Endothelial cell of umbilical vein (primary cell): ENCODE measurements at regions not wholly inside any gene's neighbourhood (a gene's known extent, or its start where the extent isn't known, plus 50 kb on each side); places are given as distances from the start of the nearest gene placed in this dataset.

Experiments
- BruUV-seq: library from RNA; stranded (reverse); fragments of 400-500 nt; replicated peaks from 2 replicates; lab custom pipeline; 2021; lab: Mats Ljungman, UMichigan
- CTCF ChIA-PET: fragments of 300-600, 350-600 bp; sonication (Branson Sonifier 250); formaldehyde crosslinking; loops from one replicate; lab custom pipeline; 2021; ENCODE audit warnings: antibody characterized with exemption, inconsistent platforms; lab: Charles Lee
- POLR2A ChIA-PET: fragments of 300-600, 350-600 bp; sonication (Branson Sonifier 250); formaldehyde crosslinking; loops from one replicate; lab custom pipeline; 2021; ENCODE audit warnings: antibody characterized with exemption, inconsistent platforms; lab: Charles Lee
- DNase-seq: peaks from one replicate; pipeline ENCODE4 v3.0.0-alpha.2; 2011; ENCODE audit warnings: low read depth, low spot score
- FAIRE-seq: peaks from 2 replicates; lab custom pipeline; 2011; peaks lifted over from hg19 to GRCh38; lab: Jason Lieb, UNC
- H2AFZ ChIP-seq: 2 replicates; pipeline ENCODE4 v1.6.0; 2012; ENCODE audit warnings: low read depth, low read length, control low read depth, inconsistent platforms
- H3K27ac ChIP-seq: 2 replicates; pipeline ENCODE4 v1.5.1; 2011; ENCODE audit warnings: low read depth, mild to moderate bottlenecking, control low read depth, low read length, moderate library complexity; ENCODE audit not compliant: insufficient read depth
- H3K27me3 ChIP-seq, 2 experiments: 2 replicates each; pipeline versions ENCODE4 v1.6.0 to v1.6.1; 2011; ENCODE audit warnings: low read length in 2 of 2, mixed read lengths in 1 of 2; ENCODE audit not compliant: control insufficient read depth in 2 of 2, insufficient read depth in 2 of 2
- H3K36me3 ChIP-seq, 2 experiments: 2 replicates in 1 of 2; 3 replicates in 1 of 2; pipeline ENCODE4 v1.5.1; 2011; ENCODE audit warnings: low read length in 2 of 2, mild to moderate bottlenecking in 1 of 2, moderate library complexity in 1 of 2; ENCODE audit not compliant: control insufficient read depth in 2 of 2, insufficient read depth in 2 of 2; ENCODE audit errors: extremely low read depth in 1 of 2
- H3K4me1 ChIP-seq: 3 replicates; pipeline ENCODE4 v1.5.1; 2011; ENCODE audit warnings: mild to moderate bottlenecking, low read length; ENCODE audit not compliant: control insufficient read depth, insufficient read depth; ENCODE audit errors: extremely low read depth
- H3K4me2 ChIP-seq: 2 replicates; pipeline ENCODE4 v1.6.1; 2011; ENCODE audit warnings: low read length, control low read depth, mixed read lengths; ENCODE audit not compliant: insufficient read depth
- H3K4me3 ChIP-seq, 3 experiments: fragments of 200-600 bp in 1 of 3; sonication (generic), shearing (Covaris generic) in 1 of 3; replicated peaks in 1 of 3; 2 replicates each; pipeline ENCODE4 v1.5.1; 2011 to 2016; ENCODE audit warnings: control low read depth in 3 of 3, low read length in 3 of 3, mild to moderate bottlenecking in 2 of 3, inconsistent platforms in 1 of 3, low read depth in 1 of 3, moderate library complexity in 1 of 3; ENCODE audit not compliant: insufficient read depth in 1 of 3
- H3K79me2 ChIP-seq: 2 replicates; pipeline ENCODE4 v1.6.0; 2012; ENCODE audit warnings: low read length, inconsistent platforms; ENCODE audit not compliant: control insufficient read depth, insufficient read depth
- H3K9ac ChIP-seq: replicated peaks from 2 replicates; pipeline ENCODE3; 2011; ENCODE audit warnings: low read length, control low read depth; ENCODE audit not compliant: insufficient read depth; ENCODE audit errors: extremely low read depth
- H3K9me1 ChIP-seq: replicated peaks from 3 replicates; pipeline ENCODE4 v1.6.0; 2011; ENCODE audit warnings: mild to moderate bottlenecking, low read length; ENCODE audit not compliant: control insufficient read depth, insufficient read depth; ENCODE audit errors: extremely low read depth
- H3K9me3 ChIP-seq: replicated peaks from 2 replicates; pipeline ENCODE4 v1.5.1; 2012; ENCODE audit warnings: low read length, inconsistent platforms; ENCODE audit not compliant: control insufficient read depth, insufficient read depth
- H4K20me1 ChIP-seq: replicated peaks from 2 replicates; pipeline ENCODE3; 2011; ENCODE audit warnings: mild to moderate bottlenecking, low read length; ENCODE audit not compliant: control insufficient read depth, insufficient read depth; ENCODE audit errors: extremely low read depth
- POLR2AphosphoS5 ChIP-seq: IDR thresholded peaks from 2 replicates; pipeline ENCODE4 v1.6.1; 2012; ENCODE audit warnings: low read depth, mild to moderate bottlenecking, control low read depth, low read length, moderate library complexity; ENCODE audit not compliant: insufficient read depth
- dilution Hi-C: fragments of 300-500 bp; cut with MboI; formaldehyde crosslinking; loops from one replicate; pipeline ENCODE4 v1.15.0; 2019; ENCODE audit warnings: low sequenced_read_pairs; ENCODE audit not compliant: extremely low pct_ligation_motif_present
- intact Hi-C: fragments of 100-400 bp; cut with micrococcal nuclease; formaldehyde crosslinking; loops from one replicate; pipeline ENCODE4 v1.10.0; 2022
- TF ChIP-seq, protein P1 (sequence below): IDR thresholded peaks from 2 replicates; pipeline ENCODE4 v1.6.1; 2011; ENCODE audit not compliant: insufficient read depth, insufficient read length

DNA sequence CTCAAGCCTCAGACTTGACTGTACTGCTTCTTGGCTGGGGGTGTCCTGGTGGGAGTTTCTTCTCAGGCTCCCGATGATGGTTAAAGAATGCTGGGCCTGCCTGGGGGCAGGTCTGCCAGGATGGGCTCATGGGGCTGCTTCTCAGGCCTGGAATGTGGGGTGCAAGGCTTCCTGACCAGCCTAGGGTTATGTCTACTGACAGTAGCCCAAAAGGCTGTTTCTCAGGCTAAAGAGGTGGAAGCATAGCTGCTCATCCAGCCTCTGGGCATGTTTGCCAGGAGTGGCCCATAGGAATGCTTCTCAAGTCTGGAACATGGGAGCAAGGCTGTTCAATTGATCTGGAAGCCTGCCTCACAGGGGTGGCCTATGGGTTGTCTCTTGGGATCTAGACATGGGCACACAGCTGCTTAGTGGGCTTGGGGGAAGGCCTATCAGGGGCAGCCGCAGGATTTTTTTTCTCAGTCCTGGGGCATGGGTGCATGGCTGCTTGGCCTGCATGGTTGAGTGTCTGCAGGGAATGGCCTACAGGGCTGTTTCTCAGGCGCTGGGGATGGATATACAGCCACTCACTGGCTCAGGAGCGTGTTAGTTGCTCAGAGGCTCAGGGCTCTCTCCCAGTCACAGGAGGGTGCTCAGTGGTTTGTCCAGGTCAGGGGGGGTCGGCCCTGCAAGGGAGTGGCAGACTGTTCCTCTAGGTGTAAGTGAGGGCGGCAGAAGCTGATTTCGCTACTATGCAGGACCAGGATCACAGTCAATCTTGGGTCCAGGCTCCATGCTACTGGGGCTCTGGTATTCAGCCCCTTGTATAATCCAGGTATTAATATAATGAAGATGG, 617.3 kb upstream of the REG3G start:
- Histone ChIP-seq H3K4me1 (no peaks in the 10 kb centered on the region), H3K79me2 (no peaks in the 10 kb centered on the region), H3K9me1 (no peaks in the 10 kb centered on the region), H3K4me3 (no peak overlapping the region), H3K27me3 (no peaks in the 10 kb centered on the region), H2AFZ (no peak overlapping the region), H3K4me2 (no peak overlapping the region), H3K9me3 (no peaks in the 10 kb centered on the region), H3K36me3 (no peaks in the 10 kb centered on the region), H3K27ac (no peak overlapping the region), H4K20me1 (no peaks in the 10 kb centered on the region), H3K9ac (no peak overlapping the region)
- no peak for TF ChIP-seq POLR2AphosphoS5
- TF ChIP-seq, protein P1, sequence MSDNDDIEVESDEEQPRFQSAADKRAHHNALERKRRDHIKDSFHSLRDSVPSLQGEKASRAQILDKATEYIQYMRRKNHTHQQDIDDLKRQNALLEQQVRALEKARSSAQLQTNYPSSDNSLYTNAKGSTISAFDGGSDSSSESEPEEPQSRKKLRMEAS, result no peak
- FAIRE-seq (no peak), DNase-seq (no peak)
- intact Hi-C loops, result no loop called here
- dilution Hi-C loops, result no loop called here
- ChIA-PET POLR2A (no interaction called here), CTCF (no interaction called here)
- no TSS peak for BruUV-seq

DNA sequence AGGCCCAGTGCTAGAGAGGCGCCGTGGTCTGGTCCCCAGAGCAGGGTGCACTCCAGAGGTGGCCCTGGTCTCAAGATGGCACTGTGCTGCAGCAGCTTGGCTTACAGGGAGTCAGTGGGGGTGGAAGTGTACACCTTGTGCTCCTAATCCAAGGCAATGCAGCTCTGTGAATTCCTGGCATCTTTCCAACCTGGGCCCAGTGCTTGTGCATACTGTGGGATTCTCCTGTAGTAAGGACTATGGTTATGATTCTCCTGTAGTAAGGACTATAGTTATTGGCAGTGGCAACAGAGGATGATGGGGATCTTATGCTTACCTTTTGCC, 616.7 kb upstream of the REG3G start:
- no peaks in the 10 kb centered on the region for H3K4me1 ChIP-seq
- H3K4me2 ChIP-seq, result no peak overlapping the region
- no peak for FAIRE-seq
- H3K36me3 ChIP-seq, result no peaks in the 10 kb centered on the region
- H3K79me2 ChIP-seq, result no peaks in the 10 kb centered on the region
- no peak overlapping the region for H3K9ac ChIP-seq
- TF ChIP-seq, protein P1, result no peak
- POLR2A ChIA-PET, result no interaction called here
- intact Hi-C loops (no loop called here), dilution Hi-C loops (no loop called here)
- no peaks in the 10 kb centered on the region for H3K9me1 ChIP-seq
- H4K20me1 ChIP-seq, result no peaks in the 10 kb centered on the region
- no peak overlapping the region for H2AFZ ChIP-seq
- BruUV-seq, result no TSS peak
- H3K9me3 ChIP-seq, result no peaks in the 10 kb centered on the region
- CTCF ChIA-PET, result no interaction called here
- H3K27ac ChIP-seq, result no peak overlapping the region
- H3K27me3 ChIP-seq, result no peaks in the 10 kb centered on the region
- DNase-seq, result no peak
- H3K4me3 ChIP-seq, result no peak overlapping the region
